ENCODE measurements at regions not wholly inside any gene's neighbourhood (a gene's known extent, or its start where the extent isn't known, plus 50 kb on each side); places are given as distances from the start of the nearest gene placed in this dataset.

- TF ChIP-seq YY1 (IDR thresholded peaks at IDR 0.05; ENCODE audit: insufficient read depth, insufficient read length) (no peak), ZNF274 (IDR thresholded peaks at IDR 0.05; ENCODE audit: low read depth, low read length) (no peak)
Measured at GRCh38 chr15:97259943-97260342, 700.6 kb upstream of the ARRDC4 start.
